ENCODE measurements at regions not wholly inside any gene's neighbourhood (a gene's known extent, or its start where the extent isn't known, plus 50 kb on each side); places are given as distances from the start of the nearest gene placed in this dataset.
A peak's percentile ranks its signal among the peaks of the same experiment; 100 is the strongest.
"Not testable (repeated sequence)": the region's sequence is repeated elsewhere in the genome, so short reads cannot be mapped to it uniquely, and the experiment has no call there.

DNA sequence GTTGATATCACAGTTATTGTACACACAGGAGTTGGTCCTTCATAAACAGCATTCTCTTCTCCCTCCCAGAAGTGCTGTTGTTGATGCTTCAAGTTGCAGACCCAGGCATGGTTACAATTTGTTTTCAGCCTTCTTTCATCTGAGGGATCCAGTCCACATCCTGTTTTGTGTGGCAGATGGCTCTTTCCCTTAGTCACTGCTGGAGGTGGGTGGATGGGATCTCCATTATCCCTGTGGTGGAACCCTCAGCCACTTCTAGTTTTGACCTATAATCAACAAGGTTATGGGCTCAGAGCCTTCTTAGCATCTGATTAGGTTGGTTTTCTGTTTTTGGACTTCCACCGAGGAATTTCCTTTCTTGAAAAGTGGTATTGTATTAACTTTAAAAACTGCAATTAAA is 214.2 kb downstream of the SH2D4B start:
- DNase-seq (ENCODE audit: low spot score), result no peak

DNA sequence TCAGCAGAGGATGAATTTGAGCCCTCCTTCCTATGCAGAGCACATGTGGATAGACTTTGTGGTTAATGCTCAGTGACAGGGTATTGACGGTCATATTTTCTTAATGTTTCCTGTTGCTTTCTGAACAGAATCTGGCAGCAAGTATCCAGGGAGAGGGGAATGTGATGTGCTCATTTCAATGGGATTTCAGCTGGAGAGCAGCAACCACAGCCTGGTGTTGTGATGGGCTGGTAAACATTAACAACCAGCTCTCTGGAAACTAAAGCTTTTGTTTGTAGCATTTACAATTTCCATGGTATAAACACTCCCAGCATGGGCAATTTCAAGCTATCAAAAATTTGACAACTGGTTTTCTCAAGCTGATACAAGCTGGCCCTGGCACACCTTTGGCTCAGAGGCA is 215.9 kb downstream of the SH2D4B start:
- DNase-seq (ENCODE audit: low spot score), result no peak

DNA sequence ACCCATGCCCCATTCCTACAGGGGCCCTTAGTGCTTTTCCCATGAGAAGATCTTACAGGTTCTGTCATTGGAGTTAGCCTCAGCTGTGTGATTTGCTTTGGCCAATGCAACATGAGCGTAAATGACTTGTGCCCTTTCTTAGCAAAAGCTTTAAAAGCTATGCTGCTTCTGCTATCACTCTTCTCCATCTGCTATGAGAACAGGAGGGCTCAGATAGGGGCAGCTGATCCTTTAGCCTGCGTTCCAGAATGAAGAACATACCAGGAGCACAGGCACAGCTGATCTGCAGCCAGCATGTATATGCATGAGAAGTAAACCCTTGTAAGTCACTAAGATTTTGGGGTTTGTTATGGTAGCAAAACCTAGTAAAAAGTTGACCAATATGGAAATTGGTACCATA is 218.2 kb downstream of the SH2D4B start:
- DNase-seq (ENCODE audit: low spot score), result no peak

DNA sequence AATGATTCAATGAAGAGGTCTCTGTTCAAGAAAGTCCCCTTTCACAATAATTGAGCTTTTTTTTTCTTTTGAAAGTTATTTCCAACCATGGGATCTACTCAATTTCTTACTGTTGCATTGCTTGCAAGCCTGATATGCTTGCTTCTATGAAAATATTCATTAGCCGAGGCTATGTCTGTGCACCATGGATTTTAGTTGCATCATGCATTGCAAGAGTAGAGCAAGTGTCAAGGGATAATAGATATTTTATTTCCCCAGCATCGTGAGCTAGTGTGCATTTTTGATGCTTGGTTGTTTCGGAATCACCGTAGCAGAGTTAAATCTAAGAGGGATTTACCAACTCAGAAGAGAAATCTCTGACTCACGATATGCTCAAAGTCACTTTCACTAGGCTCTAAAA is 222.0 kb downstream of the SH2D4B start:
- no peak for DNase-seq (ENCODE audit: low spot score)

DNA sequence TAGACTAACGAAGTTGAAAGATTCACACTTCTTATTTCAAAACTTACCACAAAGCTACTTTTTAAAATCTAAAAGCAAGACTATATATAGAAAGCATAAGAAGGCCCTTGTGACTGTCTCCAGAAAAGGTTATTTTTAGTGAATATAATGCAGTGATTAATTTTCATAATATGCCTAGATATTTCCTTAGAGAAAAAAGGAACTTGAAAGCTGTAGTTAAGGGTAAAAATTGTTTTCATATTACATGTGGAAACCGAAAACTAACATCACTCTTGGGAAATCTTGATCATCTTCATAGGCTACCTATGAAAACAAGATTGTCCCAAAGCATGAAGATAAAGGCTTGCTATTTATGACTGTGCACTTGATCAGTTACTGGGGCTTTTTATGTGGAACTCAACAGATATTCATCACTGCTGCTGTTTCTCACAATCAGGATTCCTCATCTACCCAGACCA is 223.2 kb downstream of the SH2D4B start:
- DNase-seq (ENCODE audit: low spot score), result no peak

DNA sequence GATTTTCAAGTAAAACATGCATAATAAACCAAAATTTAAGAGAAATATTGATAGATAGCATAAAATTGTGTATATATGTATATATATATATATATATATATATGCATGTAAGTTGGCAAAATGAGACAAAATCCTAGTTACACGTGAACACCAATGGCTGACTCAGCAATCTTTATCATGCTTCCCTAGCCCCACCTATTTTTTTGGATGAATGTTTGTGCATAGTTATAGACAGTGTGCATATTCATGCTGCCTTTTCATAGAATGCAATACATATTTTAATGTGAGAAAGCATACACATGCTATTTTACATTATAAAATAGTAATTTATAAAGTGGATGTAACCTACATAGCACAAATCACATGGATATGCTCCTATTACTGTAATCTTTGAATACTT is 230.3 kb downstream of the SH2D4B start:
- no peak for DNase-seq (ENCODE audit: low spot score)

DNA sequence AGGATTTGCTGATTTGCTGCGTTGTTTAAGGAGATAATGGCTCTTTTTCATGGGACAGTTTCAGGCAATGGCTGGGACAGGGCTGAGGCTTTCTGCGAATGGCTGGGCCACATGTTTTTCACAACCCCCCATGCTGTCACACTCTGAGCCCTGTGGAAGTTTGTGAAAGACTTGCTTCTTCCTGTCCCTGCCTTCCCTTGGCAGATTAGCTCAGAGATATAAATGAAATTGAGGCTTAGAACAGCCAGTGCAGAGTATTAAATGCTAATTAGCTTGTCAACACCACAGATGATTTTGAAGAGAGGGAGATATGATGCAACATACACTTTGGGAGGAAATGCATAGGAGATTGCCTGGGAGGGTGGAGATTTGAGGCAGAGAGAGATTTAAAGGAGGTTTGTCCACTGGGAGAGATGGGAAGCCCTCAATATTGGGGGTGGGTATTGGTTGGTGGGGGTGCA is 232.0 kb downstream of the SH2D4B start:
- no peak for DNase-seq (ENCODE audit: low spot score)

DNA sequence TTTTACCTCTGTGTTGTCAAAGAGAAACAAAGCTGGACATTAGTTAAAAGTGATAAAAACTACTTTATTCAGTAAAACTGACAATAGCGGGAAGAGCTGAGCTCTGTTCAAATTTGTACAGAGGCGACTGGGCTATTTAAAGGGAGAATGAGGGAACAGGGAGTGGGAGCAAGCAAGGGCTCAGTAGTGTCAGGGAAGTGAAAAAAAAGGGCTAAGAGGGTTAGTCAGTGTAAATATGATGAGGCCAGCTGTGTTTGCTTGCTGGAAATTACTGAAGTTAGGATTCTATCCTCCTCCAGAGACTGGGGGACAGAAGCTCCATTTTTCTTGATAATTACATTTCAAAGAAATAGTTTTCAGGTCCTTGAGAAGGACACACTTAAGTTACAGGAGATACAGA is 232.5 kb downstream of the SH2D4B start:
- DNase-seq (ENCODE audit: low spot score), result no peak

DNA sequence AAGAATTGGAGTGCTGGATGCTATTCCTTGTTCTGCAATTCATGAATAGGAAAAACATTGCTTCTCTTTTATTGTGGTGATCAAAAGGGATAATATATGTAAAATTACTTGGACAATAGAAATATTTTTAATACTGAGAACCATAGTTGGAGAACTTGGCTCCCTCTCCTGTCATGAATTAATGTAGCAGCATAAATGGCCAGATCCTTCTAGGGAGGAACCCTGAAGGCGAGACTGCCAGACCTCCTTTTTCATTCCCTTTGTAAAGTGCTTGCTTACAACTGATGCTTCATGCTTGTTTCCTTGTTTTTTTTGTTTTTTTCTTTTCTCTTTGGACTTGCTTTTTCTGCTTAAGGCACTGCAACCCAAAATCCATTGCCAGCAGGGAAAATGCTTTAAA is 233.6 kb downstream of the SH2D4B start:
- DNase-seq (ENCODE audit: low spot score), result no peak

DNA sequence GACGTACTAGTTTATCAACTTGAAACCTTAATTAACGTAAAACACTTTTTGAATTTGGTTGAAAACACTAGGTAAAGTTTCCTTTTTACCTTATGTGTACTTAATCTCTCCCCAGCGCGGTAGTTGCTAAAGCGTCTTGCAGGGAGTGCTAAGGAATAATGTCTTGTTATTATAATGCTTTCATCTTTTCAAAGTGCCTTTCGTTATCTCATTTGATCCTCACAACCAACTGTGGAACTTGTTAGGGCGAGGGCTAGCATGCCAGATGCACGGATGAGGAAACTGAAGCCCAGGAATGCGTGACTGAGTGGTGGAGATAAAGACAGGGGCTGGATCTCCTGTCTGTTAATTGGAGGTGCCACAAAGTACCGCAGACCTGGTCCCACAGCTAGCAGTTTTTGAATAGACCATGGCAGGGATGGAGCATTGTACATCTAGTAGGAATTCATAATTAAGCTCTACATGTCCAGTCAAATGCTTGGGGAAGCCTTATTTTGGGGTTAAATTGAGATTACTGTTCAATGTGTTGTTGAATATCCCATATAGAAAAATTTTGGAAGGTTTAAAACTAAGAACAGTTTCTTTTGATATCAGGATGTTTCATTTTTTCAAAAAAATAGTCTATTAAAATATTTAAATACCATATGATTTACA is 234.3 kb downstream of the SH2D4B start:
- no peak for DNase-seq (ENCODE audit: low spot score)

DNA sequence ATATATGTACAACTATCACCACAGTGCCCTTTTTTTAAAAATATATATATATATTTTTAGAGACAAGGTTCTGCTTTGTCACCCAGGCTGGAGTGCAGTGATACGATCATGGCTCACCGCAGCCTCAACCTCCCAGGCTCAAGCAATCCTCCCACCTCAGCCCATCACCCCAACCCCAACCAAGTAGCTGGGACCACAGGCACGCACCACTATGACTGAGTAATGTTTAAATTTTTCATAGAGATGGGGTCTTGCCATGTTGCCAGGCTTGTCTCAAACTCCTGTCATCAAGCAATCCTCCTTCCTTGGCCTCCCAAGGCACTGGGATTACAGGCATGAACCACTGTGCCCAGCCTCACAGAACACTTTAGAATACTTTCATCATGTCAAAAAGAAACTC is 234.9 kb downstream of the SH2D4B start:
- no peak for DNase-seq (ENCODE audit: low spot score)

DNA sequence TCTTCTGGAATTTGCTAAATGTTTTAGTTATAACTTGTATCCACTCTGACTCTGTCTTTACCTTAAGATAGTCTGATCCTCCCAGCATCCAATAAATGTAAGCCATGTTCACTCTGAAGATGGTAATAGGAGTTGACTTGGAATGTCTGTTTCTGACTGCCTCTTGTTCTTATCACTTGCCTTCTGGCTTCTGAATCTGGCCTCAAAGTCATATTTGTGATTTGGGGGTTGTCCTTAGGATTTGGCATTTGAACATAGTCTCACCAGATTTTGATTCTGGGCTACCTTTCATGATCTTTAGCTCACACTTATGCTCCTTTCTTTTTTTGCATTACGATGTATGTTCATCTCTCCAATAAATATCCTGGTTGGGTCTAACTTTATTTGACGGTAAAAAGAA is 247.0 kb downstream of the SH2D4B start:
- DNase-seq (ENCODE audit: low spot score), result no peak

DNA sequence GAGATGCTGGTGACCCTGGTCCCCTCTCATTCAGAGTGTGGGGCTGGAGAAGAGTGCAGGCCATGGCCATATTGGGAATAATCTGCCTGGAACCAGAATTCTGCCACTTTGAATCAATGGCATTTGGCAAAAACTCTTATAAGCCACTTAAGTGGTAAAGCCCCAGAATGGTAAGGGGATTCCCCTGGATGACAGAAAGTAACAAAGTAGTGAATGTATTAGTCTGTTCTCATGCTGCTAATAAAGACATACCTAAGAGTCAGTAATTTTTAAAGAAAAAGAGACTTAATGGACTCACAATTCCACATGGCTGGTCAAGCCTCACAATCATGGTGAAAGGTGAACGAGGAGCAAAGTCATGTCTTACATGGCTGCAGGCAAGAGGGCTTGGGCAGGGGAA is 248.6 kb downstream of the SH2D4B start:
- DNase-seq (ENCODE audit: low spot score), result no peak

DNA sequence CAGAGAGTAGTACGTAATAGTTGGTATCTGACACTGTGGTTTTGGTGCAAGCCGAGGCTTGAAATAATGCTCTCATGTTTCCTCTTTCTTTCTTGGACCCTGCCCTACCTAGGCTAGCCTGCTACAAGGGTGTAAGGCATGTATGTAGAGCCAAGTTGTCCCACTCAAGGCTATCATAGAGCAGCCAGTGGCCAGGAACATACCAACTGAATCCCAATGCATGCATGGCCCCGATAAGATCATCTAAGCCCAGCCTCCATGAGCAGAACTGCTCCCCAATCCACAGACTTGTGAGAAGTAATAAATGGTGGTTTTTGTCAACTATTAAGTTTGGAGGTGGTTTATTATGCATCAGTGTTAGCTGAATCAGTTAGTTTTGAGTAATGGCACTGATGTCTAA is 250.2 kb downstream of the SH2D4B start:
- no peak for DNase-seq (ENCODE audit: low spot score)

DNA sequence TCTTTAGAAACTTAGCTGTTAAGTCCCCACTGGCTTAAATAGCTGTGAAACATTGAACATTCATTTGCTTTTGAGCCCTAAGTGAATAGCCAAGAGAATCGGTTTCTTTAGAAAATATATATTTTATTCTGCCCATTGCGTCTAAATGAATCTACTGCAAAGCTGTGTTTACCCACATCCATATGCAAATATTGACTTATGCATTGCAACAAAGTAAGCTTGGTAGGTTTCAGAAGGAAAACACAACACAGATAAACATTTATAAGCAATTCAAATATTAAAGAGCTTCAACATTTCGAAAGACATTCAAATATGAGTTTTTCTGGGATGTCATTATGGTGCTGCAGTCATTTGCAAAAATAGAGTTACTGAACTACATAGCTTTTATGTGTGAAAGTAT is 257.3 kb downstream of the SH2D4B start:
- no peak for DNase-seq (ENCODE audit: low spot score)

DNA sequence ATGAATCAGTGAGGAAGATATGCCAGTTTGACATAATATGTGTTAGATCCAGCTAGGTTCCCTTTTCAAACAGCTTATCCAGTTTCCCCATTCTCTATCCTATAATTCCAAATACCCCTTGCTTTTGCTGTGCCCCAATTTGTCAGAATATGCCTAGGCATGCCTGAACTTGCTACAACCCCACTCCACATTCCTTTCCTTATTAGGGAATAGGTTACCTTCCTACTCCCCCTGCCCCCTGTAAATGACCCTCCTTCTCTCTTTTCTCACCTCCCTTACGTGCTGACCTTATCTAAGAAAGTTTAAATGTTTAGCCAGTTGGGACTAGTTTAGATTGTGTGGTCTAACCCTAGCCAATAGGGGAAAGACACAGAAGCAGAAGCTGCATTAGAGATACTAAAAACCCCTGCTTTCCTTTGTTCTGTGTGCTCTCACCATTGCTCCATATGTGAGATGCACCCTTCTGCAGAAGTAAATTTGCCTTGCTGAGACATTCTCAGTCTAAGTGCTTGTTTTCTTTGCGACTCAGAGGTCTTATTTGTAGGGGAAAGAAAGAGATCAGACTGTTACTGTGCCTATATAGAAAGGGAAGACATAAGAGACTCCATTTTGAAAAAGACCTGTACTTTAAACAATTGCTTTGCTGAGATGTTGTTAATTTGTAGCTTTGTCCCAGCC is 267.8 kb downstream of the SH2D4B start:
- no peak for DNase-seq (ENCODE audit: low spot score)

DNA sequence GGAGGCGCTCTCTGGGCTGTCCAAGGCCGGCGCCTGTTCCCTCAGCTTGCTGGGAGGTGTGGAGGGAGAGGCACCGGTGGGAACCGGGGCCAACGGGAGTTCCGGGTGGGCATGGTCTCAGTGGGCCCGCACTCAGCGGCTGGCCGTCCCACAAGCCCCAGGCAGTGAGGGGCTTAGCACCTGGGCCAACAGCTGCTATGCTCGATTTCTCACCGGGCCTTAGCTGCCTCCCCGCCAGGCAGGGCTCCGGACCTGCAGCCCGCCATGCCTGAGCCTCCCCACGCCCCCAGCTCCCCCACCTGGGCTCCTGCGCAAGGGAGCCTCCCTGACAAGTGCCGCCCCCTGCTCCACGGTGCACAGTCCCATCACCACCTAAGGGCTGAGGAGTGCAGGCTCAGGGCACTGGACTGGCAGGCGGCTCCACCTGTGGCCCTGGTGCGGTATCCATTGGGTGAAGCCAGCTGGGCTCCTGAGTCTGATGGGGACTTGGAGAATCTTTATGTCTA is 276.5 kb downstream of the SH2D4B start:
- DNase-seq (ENCODE audit: low spot score), result no peak

DNA sequence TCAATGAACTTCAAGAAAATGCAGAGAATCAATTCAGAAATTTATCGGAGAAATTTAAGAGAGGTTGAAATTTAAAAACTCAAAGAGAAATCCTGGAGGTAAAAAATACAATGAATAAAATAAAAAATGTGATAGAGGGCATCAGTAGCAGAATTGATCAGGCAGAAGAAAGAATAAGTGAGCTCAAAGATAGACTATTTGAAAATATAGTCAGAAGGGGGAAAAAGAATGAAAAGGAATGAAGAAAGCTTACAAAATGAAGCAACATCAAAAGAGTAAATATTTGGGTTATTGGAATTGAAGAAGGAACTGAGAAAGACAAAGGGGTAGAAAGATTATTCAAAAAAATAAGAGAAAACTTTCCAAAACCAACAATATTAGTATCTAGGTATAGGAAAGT is 291.4 kb downstream of the SH2D4B start:
- no peak for DNase-seq (ENCODE audit: low spot score)

DNA sequence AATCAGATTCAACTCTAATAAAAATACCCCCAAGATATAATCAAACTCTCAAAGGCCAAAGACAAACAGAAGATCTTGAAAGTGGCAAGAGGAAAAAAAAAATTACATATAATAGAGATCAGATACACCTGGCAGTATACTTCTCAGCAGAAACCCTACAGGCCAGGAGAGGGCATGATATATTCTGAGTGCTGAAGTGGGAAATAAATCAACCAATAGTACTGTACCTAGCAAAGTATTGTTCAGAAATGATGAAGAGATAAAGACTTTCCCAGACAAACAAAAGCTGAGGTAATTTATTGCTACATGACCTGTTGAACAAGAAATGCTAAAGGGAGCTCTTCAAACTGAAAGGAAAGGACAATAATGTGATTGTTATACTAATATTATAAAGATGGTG is 291.9 kb downstream of the SH2D4B start:
- no peak for DNase-seq (ENCODE audit: low spot score)

DNA sequence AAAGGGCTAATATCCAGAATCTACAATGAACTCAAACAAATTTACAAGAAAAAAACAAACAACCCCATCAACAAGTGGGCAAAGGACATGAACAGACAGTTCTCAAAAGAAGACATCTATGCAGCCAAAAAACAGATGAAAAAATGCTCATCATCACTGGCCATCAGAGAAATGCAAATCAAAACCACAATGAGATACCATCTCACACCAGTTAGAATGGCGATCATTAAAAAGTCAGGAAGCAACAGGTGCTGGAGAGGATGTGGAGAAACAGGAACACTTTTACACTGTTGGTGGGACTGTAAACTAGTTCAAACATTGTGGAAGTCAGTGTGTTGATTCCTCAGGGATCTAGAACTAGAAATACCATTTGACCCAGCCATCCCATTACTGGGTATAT is 295.0 kb downstream of the SH2D4B start:
- not testable (repeated sequence) for DNase-seq (ENCODE audit: low spot score)

DNA sequence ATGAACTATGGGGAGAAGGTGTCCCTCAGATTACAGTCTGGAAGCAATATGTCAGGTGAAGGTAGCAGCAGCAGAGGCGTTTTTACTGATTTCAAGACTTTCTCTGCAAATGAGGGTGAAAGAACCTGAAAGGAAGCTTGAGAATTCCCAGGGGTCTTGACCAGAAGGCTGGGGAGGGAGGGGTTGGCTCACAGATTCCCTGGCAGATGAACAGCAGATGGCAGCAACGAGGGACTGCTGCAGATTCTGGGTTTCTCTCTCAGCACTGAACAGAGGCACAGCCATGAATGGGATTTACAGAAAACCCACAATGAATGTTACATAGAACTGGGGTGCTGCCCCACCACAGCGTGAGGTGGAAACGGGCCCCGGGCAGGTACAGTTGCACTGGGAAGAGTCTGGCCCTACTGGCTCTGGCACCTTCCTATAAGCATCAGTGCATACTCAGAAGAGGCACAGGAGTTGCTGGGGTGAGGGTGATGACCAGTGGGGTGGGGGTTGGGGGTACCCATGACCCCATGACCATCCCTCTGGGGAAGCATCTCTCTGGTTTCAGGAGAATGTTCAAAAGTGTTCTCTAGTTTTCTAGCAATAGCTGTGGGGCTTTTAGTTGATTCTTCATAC is 317.8 kb downstream of the SH2D4B start:
- DNase-seq (ENCODE audit: low spot score), result peak; percentile 26

DNA sequence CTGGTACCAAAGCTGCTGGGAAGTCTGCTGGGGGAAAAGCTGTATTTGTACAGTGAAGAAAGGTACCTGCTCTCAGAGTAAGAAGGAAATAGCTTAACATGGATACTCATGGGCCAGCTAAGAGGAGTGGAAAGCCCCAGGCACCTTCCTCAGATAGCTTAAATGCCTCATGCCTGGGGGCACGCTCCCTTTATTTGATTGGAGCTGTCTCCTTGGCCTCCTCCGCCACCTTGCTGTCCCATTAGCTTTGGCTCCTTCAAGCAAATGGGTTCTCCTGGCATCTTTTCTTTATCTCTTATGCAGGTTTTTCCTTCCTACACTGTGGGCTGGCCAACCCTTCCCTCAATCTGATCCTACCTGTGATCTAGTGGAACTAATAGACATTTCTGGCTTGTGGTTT is 318.5 kb downstream of the SH2D4B start:
- DNase-seq (ENCODE audit: low spot score), result no peak

DNA sequence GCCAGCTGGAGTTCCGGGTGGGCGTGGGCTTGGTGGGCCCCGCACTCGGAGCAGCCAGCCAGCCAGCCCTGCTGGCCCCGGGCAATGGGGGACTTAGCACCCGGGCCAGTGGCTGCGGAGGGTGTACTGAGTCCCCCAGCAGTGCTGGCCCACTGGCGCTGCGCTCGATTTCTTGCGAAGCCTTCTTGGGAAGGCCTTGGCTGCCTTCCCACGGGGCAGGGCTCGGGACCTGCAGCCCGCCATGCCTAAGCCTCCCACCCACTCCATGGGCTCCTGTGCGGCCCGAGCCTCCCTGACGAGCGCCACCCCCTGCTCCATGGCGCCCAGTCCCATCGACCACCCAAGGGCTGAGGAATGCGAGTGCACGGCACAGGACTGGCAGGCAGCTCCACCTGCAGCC is 321.6 kb downstream of the SH2D4B start:
- not testable (repeated sequence) for DNase-seq (ENCODE audit: low spot score)
